GM23338 (cell line): ENCODE measurements at regions not wholly inside any gene's neighbourhood (a gene's known extent, or its start where the extent isn't known, plus 50 kb on each side); places are given as distances from the start of the nearest gene placed in this dataset.

ENCODE experiments used
- ATAC-seq: fragments of 200-7000 bp; cut with Tn5 transposase; 3 replicates; pipeline ENCODE4 v1.9.1; 2020
- DNase-seq: peaks from one replicate; pipeline ENCODE4 v3.0.0-alpha.2; 2015; ENCODE audit warnings: low spot score
- H2AFZ ChIP-seq: fragments of 200-600 bp; sonication (generic); 2 replicates; pipeline ENCODE4 v1.8.0; 2016; ENCODE audit warnings: antibody characterized with exemption, mild to moderate bottlenecking, moderate library complexity
- H3F3A ChIP-seq: fragments of 200-600 bp; sonication (generic); replicated peaks from 2 replicates; pipeline ENCODE4 v1.8.0; 2017; ENCODE audit warnings: antibody characterized with exemption, mixed run types, low read depth
- H3K27ac ChIP-seq: fragments of 200-600 bp; sonication (generic); 2 replicates; pipeline ENCODE4 v1.6.1; 2016; ENCODE audit warnings: low read depth
- H3K27me3 ChIP-seq: fragments of 200-600 bp; sonication (generic); 2 replicates; pipeline ENCODE4 v1.8.0; 2016; ENCODE audit warnings: mild to moderate bottlenecking, mixed run types, moderate library complexity; ENCODE audit not compliant: insufficient read depth
- H3K36me3 ChIP-seq: fragments of 200-600 bp; sonication (generic); 2 replicates; pipeline ENCODE4 v1.8.0; 2016; ENCODE audit warnings: mild to moderate bottlenecking; ENCODE audit not compliant: insufficient read depth
- H3K4me1 ChIP-seq: fragments of 200-600 bp; sonication (generic); 2 replicates; pipeline ENCODE4 v1.8.0; 2016; ENCODE audit warnings: mild to moderate bottlenecking, moderate library complexity; ENCODE audit not compliant: insufficient read depth
- H3K4me2 ChIP-seq: fragments of 200-600 bp; sonication (generic); 2 replicates; pipeline ENCODE4 v1.7.1; 2017; ENCODE audit warnings: mixed run types
- H3K4me3 ChIP-seq: fragments of 200-600 bp; sonication (generic); 2 replicates; pipeline ENCODE4 v1.6.1; 2016; ENCODE audit warnings: mixed run types
- H3K79me2 ChIP-seq: fragments of 200-600 bp; sonication (generic); replicated peaks from 2 replicates; pipeline ENCODE4 v1.8.0; 2017; ENCODE audit warnings: mild to moderate bottlenecking; ENCODE audit not compliant: insufficient read depth
- H3K9me2 ChIP-seq: fragments of 200-600 bp; sonication (generic); 2 replicates; pipeline ENCODE4 v1.8.0; 2017; ENCODE audit not compliant: insufficient read depth
- H4K20me1 ChIP-seq: fragments of 200-600 bp; sonication (generic); replicated peaks from 2 replicates; pipeline ENCODE4 v1.8.0; 2017; ENCODE audit warnings: mild to moderate bottlenecking; ENCODE audit not compliant: insufficient read depth
- H3K27ac Mint-ChIP-seq: 2 replicates; pipeline ENCODE4 v1.8.0; 2020; ENCODE audit warnings: inconsistent platforms, mild to moderate bottlenecking, moderate library complexity, mixed read lengths
- H3K27me3 Mint-ChIP-seq: 3 replicates; pipeline ENCODE4 v1.8.0; 2022; ENCODE audit warnings: low read depth, mild to moderate bottlenecking, moderate library complexity, mixed read lengths, inconsistent platforms; ENCODE audit not compliant: insufficient read depth, poor library complexity
- H3K36me3 Mint-ChIP-seq: 3 replicates; pipeline ENCODE4 v1.8.0; 2021; ENCODE audit warnings: low read depth, mild to moderate bottlenecking, inconsistent platforms, moderate library complexity, mixed read lengths
- H3K4me1 Mint-ChIP-seq: 3 replicates; pipeline ENCODE4 v1.8.0; 2020; ENCODE audit warnings: mild to moderate bottlenecking, inconsistent platforms, mixed read lengths
- H3K4me3 Mint-ChIP-seq: 3 replicates; pipeline ENCODE4 v1.8.0; 2021; ENCODE audit warnings: moderate library complexity, mild to moderate bottlenecking, inconsistent platforms, mixed read lengths
- H3K9me3 Mint-ChIP-seq: 3 replicates; pipeline ENCODE4 v1.8.0; 2020; ENCODE audit warnings: moderate library complexity, mild to moderate bottlenecking, inconsistent platforms, mixed read lengths
- CREB1 ChIP-seq: fragments of 250-450 bp; sonication (Bioruptor Pico); IDR thresholded peaks from 2 replicates; pipeline ENCODE4 v1.5.0; 2020; ENCODE audit warnings: low read depth, mild to moderate bottlenecking, moderate library complexity
- CTCF ChIP-seq, 2 experiments: fragments of 200-600 bp in 1 of 2; sonication (generic) in 1 of 2; conservative IDR thresholded peaks; 2 replicates each; pipeline versions ENCODE4 v1.5.1 to v1.6.1; 2016 to 2017; ENCODE audit warnings: antibody characterized with exemption in 2 of 2, low read depth in 2 of 2, mild to moderate bottlenecking in 2 of 2, moderate library complexity in 1 of 2
- ETS1 ChIP-seq: IDR thresholded peaks from 2 replicates; pipeline ENCODE4 v1.6.1; 2016; ENCODE audit warnings: antibody characterized with exemption
- EZH2 ChIP-seq: fragments of 200-600 bp; sonication (generic); IDR thresholded peaks from one replicate; pipeline ENCODE4 v1.8.0; 2017; ENCODE audit warnings: antibody characterized with exemption, mild to moderate bottlenecking, low read depth; ENCODE audit not compliant: unreplicated experiment
- EZH2phosphoT487 ChIP-seq: fragments of 200-600 bp; sonication (generic); IDR thresholded peaks from one replicate; pipeline ENCODE4 v1.8.1; 2018; ENCODE audit warnings: antibody characterized with exemption; ENCODE audit not compliant: unreplicated experiment
- JUNB ChIP-seq: IDR thresholded peaks from one replicate; pipeline ENCODE4 v1.6.1; 2016; ENCODE audit warnings: antibody characterized with exemption; ENCODE audit not compliant: unreplicated experiment
- NANOG ChIP-seq: IDR thresholded peaks from 2 replicates; pipeline ENCODE4 v1.6.1; 2016; ENCODE audit warnings: antibody characterized with exemption, borderline replicate concordance
- POLR2AphosphoS5 ChIP-seq: IDR thresholded peaks from 2 replicates; pipeline ENCODE4 v1.6.1; 2016; ENCODE audit warnings: antibody characterized with exemption, low read depth
- REST ChIP-seq: IDR thresholded peaks from one replicate; pipeline ENCODE4 v1.6.1; 2018; ENCODE audit warnings: antibody characterized with exemption; ENCODE audit not compliant: unreplicated experiment
- STAT1 ChIP-seq: IDR thresholded peaks from one replicate; pipeline ENCODE4 v1.6.1; 2016; ENCODE audit warnings: antibody characterized with exemption; ENCODE audit not compliant: unreplicated experiment
- ZNF114 ChIP-seq: fragments of 250-450 bp; sonication (Bioruptor Pico); IDR thresholded peaks from 2 replicates; pipeline ENCODE4 v1.5.0; 2020; ENCODE audit warnings: mild to moderate bottlenecking, moderate library complexity
- ZNF331 ChIP-seq: fragments of 250-450 bp; sonication (Bioruptor Pico); IDR thresholded peaks from 2 replicates; pipeline ENCODE4 v1.5.0; 2020; ENCODE audit warnings: low read depth, mild to moderate bottlenecking, moderate library complexity
- ZNF462 ChIP-seq: fragments of 250-450 bp; sonication (Bioruptor Pico); IDR thresholded peaks from 2 replicates; pipeline ENCODE4 v1.5.0; 2020; ENCODE audit warnings: mild to moderate bottlenecking, moderate library complexity

GRCh38 chr17:33968350-33969044 is 286.6 kb upstream of the CCL2 start:
- peak overlapping the region; percentile 48; the same call in 1 of the 2 replicates for H3K4me2 ChIP-seq
- no peaks in the 10 kb centered on the region for H3K9me2 ChIP-seq
- no peaks in the 10 kb centered on the region for H3K27me3 ChIP-seq
- peaks cover 11% of the 10 kb centered on the region for H3K4me1 ChIP-seq
- H3K4me3 Mint-ChIP-seq, result no peak overlapping the region
- no peaks in the 10 kb centered on the region for H3K79me2 ChIP-seq
- H3K4me3 ChIP-seq, result no peak overlapping the region
- peak overlapping the region; percentile 52; the same call in 1 of the 2 replicates for H2AFZ ChIP-seq
- peak overlapping the region; percentile 84 for H3K27ac Mint-ChIP-seq
- no peaks in the 10 kb centered on the region for H3K36me3 ChIP-seq
- H3K27ac ChIP-seq, result no peak overlapping the region
- DNase-seq (peak; percentile 34), ATAC-seq (no peak)
- H3K36me3 Mint-ChIP-seq, result no peaks in the 10 kb centered on the region
- H3K9me3 Mint-ChIP-seq, result no peaks in the 10 kb centered on the region
- peaks cover 4% of the 10 kb centered on the region for H3K27me3 Mint-ChIP-seq
- H3K4me1 Mint-ChIP-seq, result peaks cover 32% of the 10 kb centered on the region
- no peaks in the 10 kb centered on the region for H3F3A ChIP-seq
- no peak for TF ChIP-seq POLR2AphosphoS5
- TF ChIP-seq CTCF (conservative IDR thresholded peaks at IDR 0.05; ENCODE audit: low read depth in 2 of 2), result no peak
- TF ChIP-seq NANOG, result no peak
- TF ChIP-seq ETS1, result no peak
- no peak for TF ChIP-seq JUNB
- TF ChIP-seq EZH2phosphoT487, result no peak
- no peak for TF ChIP-seq ZNF331
- no peak for TF ChIP-seq REST
- TF ChIP-seq STAT1, result no peak
- no peak for TF ChIP-seq ZNF114
- no peak for TF ChIP-seq EZH2
- no peak for TF ChIP-seq ZNF462 (CRISPR knock-in tag)
- TF ChIP-seq CREB1 (CRISPR knock-in tag), result no peak
- no peaks in the 10 kb centered on the region for H4K20me1 ChIP-seq
